ENCODE measurements at regions not wholly inside any gene's neighbourhood (a gene's known extent, or its start where the extent isn't known, plus 50 kb on each side); places are given as distances from the start of the nearest gene placed in this dataset.
"Not testable (repeated sequence)": the region's sequence is repeated elsewhere in the genome, so short reads cannot be mapped to it uniquely, and the experiment has no call there.

GRCh38 chr2:87521489-87521888 lies 226.4 kb upstream of the PLGLB2 start:
- not testable (repeated sequence) for H3K4me3 ChIP-seq (ENCODE audit: low read depth, low read length); H3K36me3 ChIP-seq (ENCODE audit: insufficient read depth, low read length); H2AFZ ChIP-seq (ENCODE audit: low read length, unreplicated experiment); H3K4me1 ChIP-seq (ENCODE audit: control insufficient read depth, insufficient read depth, low read length, unreplicated experiment); H3K27me3 ChIP-seq (ENCODE audit: insufficient read depth, low read length); H3K27ac ChIP-seq (ENCODE audit: low read depth, low read length)
- peaks cover 16% of the 10 kb centered on the region for H3K79me2 ChIP-seq (ENCODE audit: control insufficient read depth, insufficient read depth, low read length, unreplicated experiment)

GRCh38 chr2:87524619-87525188 lies 223.2 kb upstream of the PLGLB2 start:
- not testable (repeated sequence) for H3K79me2 ChIP-seq (ENCODE audit: control insufficient read depth, insufficient read depth, low read length, unreplicated experiment)

GRCh38 chr2:87525497-87525991 lies 222.3 kb upstream of the PLGLB2 start:
- not testable (repeated sequence) for H3K27ac ChIP-seq (ENCODE audit: low read depth, low read length); H2AFZ ChIP-seq (ENCODE audit: low read length, unreplicated experiment); H3K79me2 ChIP-seq (ENCODE audit: control insufficient read depth, insufficient read depth, low read length, unreplicated experiment); H3K4me1 ChIP-seq (ENCODE audit: control insufficient read depth, insufficient read depth, low read length, unreplicated experiment); H3K4me3 ChIP-seq (ENCODE audit: low read depth, low read length); H3K36me3 ChIP-seq (ENCODE audit: insufficient read depth, low read length); H3K27me3 ChIP-seq (ENCODE audit: insufficient read depth, low read length)

More at GRCh38 chr2:87524619-87525188, 223.2 kb upstream of the PLGLB2 start:
- H2AFZ ChIP-seq (ENCODE audit: low read length, unreplicated experiment); H3K4me1 ChIP-seq (ENCODE audit: control insufficient read depth, insufficient read depth, low read length, unreplicated experiment); H3K27me3 ChIP-seq (ENCODE audit: insufficient read depth, low read length); H3K36me3 ChIP-seq (ENCODE audit: insufficient read depth, low read length); H3K4me3 ChIP-seq (ENCODE audit: low read depth, low read length); H3K27ac ChIP-seq (ENCODE audit: low read depth, low read length): not testable (repeated sequence)

GRCh38 chr2:87526258-87526657 lies 221.6 kb upstream of the PLGLB2 start:
- H3K36me3 ChIP-seq (ENCODE audit: insufficient read depth, low read length); H3K27ac ChIP-seq (ENCODE audit: low read depth, low read length); H3K27me3 ChIP-seq (ENCODE audit: insufficient read depth, low read length): not testable (repeated sequence)

GRCh38 chr2:87531968-87532715 lies 215.7 kb upstream of the PLGLB2 start:
- H3K79me2 ChIP-seq (ENCODE audit: control insufficient read depth, insufficient read depth, low read length, unreplicated experiment); H3K36me3 ChIP-seq (ENCODE audit: insufficient read depth, low read length); H3K27ac ChIP-seq (ENCODE audit: low read depth, low read length); H3K27me3 ChIP-seq (ENCODE audit: insufficient read depth, low read length); H3K4me1 ChIP-seq (ENCODE audit: control insufficient read depth, insufficient read depth, low read length, unreplicated experiment); H3K4me3 ChIP-seq (ENCODE audit: low read depth, low read length); H2AFZ ChIP-seq (ENCODE audit: low read length, unreplicated experiment): not testable (repeated sequence)

More at GRCh38 chr2:87526258-87526657, 221.6 kb upstream of the PLGLB2 start:
- H3K4me1 ChIP-seq (ENCODE audit: control insufficient read depth, insufficient read depth, low read length, unreplicated experiment); H2AFZ ChIP-seq (ENCODE audit: low read length, unreplicated experiment); H3K79me2 ChIP-seq (ENCODE audit: control insufficient read depth, insufficient read depth, low read length, unreplicated experiment); H3K4me3 ChIP-seq (ENCODE audit: low read depth, low read length): not testable (repeated sequence)

GRCh38 chr2:87533390-87534272 lies 214.3 kb upstream of the PLGLB2 start:
- H3K36me3 ChIP-seq (ENCODE audit: insufficient read depth, low read length); H3K27ac ChIP-seq (ENCODE audit: low read depth, low read length); H2AFZ ChIP-seq (ENCODE audit: low read length, unreplicated experiment); H3K27me3 ChIP-seq (ENCODE audit: insufficient read depth, low read length); H3K4me1 ChIP-seq (ENCODE audit: control insufficient read depth, insufficient read depth, low read length, unreplicated experiment); H3K4me3 ChIP-seq (ENCODE audit: low read depth, low read length); H3K79me2 ChIP-seq (ENCODE audit: control insufficient read depth, insufficient read depth, low read length, unreplicated experiment): not testable (repeated sequence)

- not testable (repeated sequence) for H3K36me3 ChIP-seq (ENCODE audit: insufficient read depth, low read length); H3K4me3 ChIP-seq (ENCODE audit: low read depth, low read length); H3K27ac ChIP-seq (ENCODE audit: low read depth, low read length); H3K79me2 ChIP-seq (ENCODE audit: control insufficient read depth, insufficient read depth, low read length, unreplicated experiment); H3K27me3 ChIP-seq (ENCODE audit: insufficient read depth, low read length); H2AFZ ChIP-seq (ENCODE audit: low read length, unreplicated experiment); H3K4me1 ChIP-seq (ENCODE audit: control insufficient read depth, insufficient read depth, low read length, unreplicated experiment)
These were observed 213.5 kb upstream of the PLGLB2 start for GRCh38 chr2:87534273-87534889.

GRCh38 chr2:87536427-87536826 lies 211.5 kb upstream of the PLGLB2 start:
- H3K27me3 ChIP-seq (ENCODE audit: insufficient read depth, low read length); H2AFZ ChIP-seq (ENCODE audit: low read length, unreplicated experiment); H3K4me1 ChIP-seq (ENCODE audit: control insufficient read depth, insufficient read depth, low read length, unreplicated experiment); H3K79me2 ChIP-seq (ENCODE audit: control insufficient read depth, insufficient read depth, low read length, unreplicated experiment); H3K36me3 ChIP-seq (ENCODE audit: insufficient read depth, low read length); H3K4me3 ChIP-seq (ENCODE audit: low read depth, low read length); H3K27ac ChIP-seq (ENCODE audit: low read depth, low read length): not testable (repeated sequence)

- not testable (repeated sequence) for H3K27me3 ChIP-seq (ENCODE audit: insufficient read depth, low read length); H3K4me3 ChIP-seq (ENCODE audit: low read depth, low read length); H3K79me2 ChIP-seq (ENCODE audit: control insufficient read depth, insufficient read depth, low read length, unreplicated experiment); H3K4me1 ChIP-seq (ENCODE audit: control insufficient read depth, insufficient read depth, low read length, unreplicated experiment); H3K36me3 ChIP-seq (ENCODE audit: insufficient read depth, low read length); H2AFZ ChIP-seq (ENCODE audit: low read length, unreplicated experiment); H3K27ac ChIP-seq (ENCODE audit: low read depth, low read length)
These were observed 210.6 kb upstream of the PLGLB2 start for GRCh38 chr2:87537251-87537671.

GRCh38 chr2:87538268-87538667 lies 209.6 kb upstream of the PLGLB2 start:
- not testable (repeated sequence) for H3K4me3 ChIP-seq (ENCODE audit: low read depth, low read length); H3K36me3 ChIP-seq (ENCODE audit: insufficient read depth, low read length); H3K79me2 ChIP-seq (ENCODE audit: control insufficient read depth, insufficient read depth, low read length, unreplicated experiment); H3K4me1 ChIP-seq (ENCODE audit: control insufficient read depth, insufficient read depth, low read length, unreplicated experiment); H2AFZ ChIP-seq (ENCODE audit: low read length, unreplicated experiment); H3K27ac ChIP-seq (ENCODE audit: low read depth, low read length); H3K27me3 ChIP-seq (ENCODE audit: insufficient read depth, low read length)

All from ACC112 (cell line).